Astrocyte (in vitro differentiated cells and primary cell): ENCODE measurements at regions not wholly inside any gene's neighbourhood (a gene's known extent, or its start where the extent isn't known, plus 50 kb on each side); places are given as distances from the start of the nearest gene placed in this dataset.

Experiments used
- EZH2 ChIP-seq: IDR thresholded peaks from 2 replicates; pipeline ENCODE4 v1.6.1; 2012; ENCODE audit warnings: mild to moderate bottlenecking, low read length, inconsistent platforms; ENCODE audit not compliant: insufficient read depth
- TF ChIP-seq, protein P1 (sequence below): IDR thresholded peaks from 2 replicates; pipeline ENCODE4 v1.5.1; 2011; ENCODE audit warnings: low read depth, mild to moderate bottlenecking, inconsistent platforms, low read length, moderate library complexity; ENCODE audit not compliant: insufficient read depth

DNA sequence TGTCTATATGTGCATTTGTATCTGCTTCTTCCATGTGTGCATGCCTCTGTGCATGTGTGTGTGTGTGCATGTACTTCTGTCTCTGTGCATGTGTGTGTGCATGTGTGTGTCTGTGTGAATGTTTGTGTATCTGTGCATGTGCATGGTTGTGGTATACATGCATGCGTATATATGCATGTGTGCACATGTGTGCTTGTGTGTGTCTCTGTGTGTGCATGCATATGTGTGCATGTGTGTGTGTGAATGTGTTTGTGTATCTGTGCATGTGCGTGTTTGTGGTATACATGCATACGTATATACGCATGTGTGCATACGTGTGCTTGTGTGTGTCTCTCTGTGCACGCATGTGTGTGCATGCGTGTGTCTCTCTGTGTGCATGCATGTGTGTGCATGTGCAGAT lies 363.2 kb upstream of the SFSWAP start:
- no peak for TF ChIP-seq EZH2
- TF ChIP-seq, protein P1, sequence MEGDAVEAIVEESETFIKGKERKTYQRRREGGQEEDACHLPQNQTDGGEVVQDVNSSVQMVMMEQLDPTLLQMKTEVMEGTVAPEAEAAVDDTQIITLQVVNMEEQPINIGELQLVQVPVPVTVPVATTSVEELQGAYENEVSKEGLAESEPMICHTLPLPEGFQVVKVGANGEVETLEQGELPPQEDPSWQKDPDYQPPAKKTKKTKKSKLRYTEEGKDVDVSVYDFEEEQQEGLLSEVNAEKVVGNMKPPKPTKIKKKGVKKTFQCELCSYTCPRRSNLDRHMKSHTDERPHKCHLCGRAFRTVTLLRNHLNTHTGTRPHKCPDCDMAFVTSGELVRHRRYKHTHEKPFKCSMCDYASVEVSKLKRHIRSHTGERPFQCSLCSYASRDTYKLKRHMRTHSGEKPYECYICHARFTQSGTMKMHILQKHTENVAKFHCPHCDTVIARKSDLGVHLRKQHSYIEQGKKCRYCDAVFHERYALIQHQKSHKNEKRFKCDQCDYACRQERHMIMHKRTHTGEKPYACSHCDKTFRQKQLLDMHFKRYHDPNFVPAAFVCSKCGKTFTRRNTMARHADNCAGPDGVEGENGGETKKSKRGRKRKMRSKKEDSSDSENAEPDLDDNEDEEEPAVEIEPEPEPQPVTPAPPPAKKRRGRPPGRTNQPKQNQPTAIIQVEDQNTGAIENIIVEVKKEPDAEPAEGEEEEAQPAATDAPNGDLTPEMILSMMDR = no peak
